ENCODE measurements at regions not wholly inside any gene's neighbourhood (a gene's known extent, or its start where the extent isn't known, plus 50 kb on each side); places are given as distances from the start of the nearest gene placed in this dataset.

- TF ChIP-seq, protein P1, sequence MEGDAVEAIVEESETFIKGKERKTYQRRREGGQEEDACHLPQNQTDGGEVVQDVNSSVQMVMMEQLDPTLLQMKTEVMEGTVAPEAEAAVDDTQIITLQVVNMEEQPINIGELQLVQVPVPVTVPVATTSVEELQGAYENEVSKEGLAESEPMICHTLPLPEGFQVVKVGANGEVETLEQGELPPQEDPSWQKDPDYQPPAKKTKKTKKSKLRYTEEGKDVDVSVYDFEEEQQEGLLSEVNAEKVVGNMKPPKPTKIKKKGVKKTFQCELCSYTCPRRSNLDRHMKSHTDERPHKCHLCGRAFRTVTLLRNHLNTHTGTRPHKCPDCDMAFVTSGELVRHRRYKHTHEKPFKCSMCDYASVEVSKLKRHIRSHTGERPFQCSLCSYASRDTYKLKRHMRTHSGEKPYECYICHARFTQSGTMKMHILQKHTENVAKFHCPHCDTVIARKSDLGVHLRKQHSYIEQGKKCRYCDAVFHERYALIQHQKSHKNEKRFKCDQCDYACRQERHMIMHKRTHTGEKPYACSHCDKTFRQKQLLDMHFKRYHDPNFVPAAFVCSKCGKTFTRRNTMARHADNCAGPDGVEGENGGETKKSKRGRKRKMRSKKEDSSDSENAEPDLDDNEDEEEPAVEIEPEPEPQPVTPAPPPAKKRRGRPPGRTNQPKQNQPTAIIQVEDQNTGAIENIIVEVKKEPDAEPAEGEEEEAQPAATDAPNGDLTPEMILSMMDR (IDR thresholded peaks at IDR 0.05) = no peak
- TF ChIP-seq NFE2L2 (conservative IDR thresholded peaks at IDR 0.05; ENCODE audit: low read length) (no peak), ZSCAN20 (CRISPR knock-in tag; IDR thresholded peaks at IDR 0.05) (no peak), NR3C1 (IDR thresholded peaks at IDR 0.05) (no peak), SMC3 (IDR thresholded peaks at IDR 0.05) (no peak), RNF2 (IDR thresholded peaks at IDR 0.05; ENCODE audit: borderline replicate concordance, low read depth) (no peak), POLR2A (IDR thresholded peaks at IDR 0.05; ENCODE audit: low read length) (no peak), CHD2 (IDR thresholded peaks at IDR 0.05; ENCODE audit: low read length, partially characterized antibody) (no peak), KDM1A (IDR thresholded peaks at IDR 0.05; ENCODE audit: low read depth) (no peak)
Measured at GRCh38 chr18:71505526-71505925, 1038.6 kb downstream of the CBLN2 start.
